22Rv1 (cell line): ENCODE measurements at regions not wholly inside any gene's neighbourhood (a gene's known extent, or its start where the extent isn't known, plus 50 kb on each side); places are given as distances from the start of the nearest gene placed in this dataset.

Experiments
- CTCF ChIP-seq: fragments of 450-650 bp; IDR thresholded peaks from 2 replicates; pipeline ENCODE4 v1.5.1; 2017; ENCODE audit warnings: mild to moderate bottlenecking
- ZFX ChIP-seq: fragments of 450-650 bp; IDR thresholded peaks from 2 replicates; pipeline ENCODE4 v1.6.1; 2017; ENCODE audit warnings: antibody characterized with exemption, borderline replicate concordance

- TF ChIP-seq CTCF = no peak
- no peak for TF ChIP-seq ZFX
Observed at GRCh38 chr2:21233194-21233593, 109.4 kb downstream of the TDRD15 start.
